ENCODE measurements at regions not wholly inside any gene's neighbourhood (a gene's known extent, or its start where the extent isn't known, plus 50 kb on each side); places are given as distances from the start of the nearest gene placed in this dataset.

- TF ChIP-seq RNF2 (IDR thresholded peaks at IDR 0.05; ENCODE audit: borderline replicate concordance, low read depth, low read length, missing control alignments, poor library complexity, severe bottlenecking) (no peak), CBX8 (IDR thresholded peaks at IDR 0.05; ENCODE audit: borderline replicate concordance, low read depth, low read length) (no peak), HDAC2 (IDR thresholded peaks at IDR 0.05; ENCODE audit: borderline replicate concordance in 1 of 2, low read depth in 2 of 2, low read length in 2 of 2) (no peak), KDM4A (IDR thresholded peaks at IDR 0.05; ENCODE audit: low read depth, low read length, severe bottlenecking) (no peak)
Measured at GRCh38 chr13:103168901-103169508, 102.8 kb upstream of the SLC10A2 start (continued).
